CD4-positive, alpha-beta T cell (primary cell): ENCODE measurements at regions not wholly inside any gene's neighbourhood (a gene's known extent, or its start where the extent isn't known, plus 50 kb on each side); places are given as distances from the start of the nearest gene placed in this dataset.

Experiments used
- ATAC-seq: fragments of 200-7000 bp; cut with Tn5 transposase; one replicate; pipeline ENCODE4 v1.10.0; 2022; ENCODE audit warnings: mild to moderate bottlenecking; ENCODE audit not compliant: poor library complexity
- CTCF ChIA-PET: fragments of 350-600 bp; sonication (Branson Sonifier 250); formaldehyde crosslinking; loops from one replicate; lab custom pipeline; 2021; ENCODE audit warnings: antibody characterized with exemption, inconsistent platforms; lab: Charles Lee
- POLR2A ChIA-PET: fragments of 350-600 bp; sonication (Branson Sonifier 250); formaldehyde crosslinking; loops from one replicate; lab custom pipeline; 2021; ENCODE audit warnings: antibody characterized with exemption, inconsistent platforms; lab: Charles Lee
- DNase-seq, 14 experiments: peaks; one replicate each; pipeline ENCODE4 v3.0.0-alpha.2; 2013 to 2020; ENCODE audit warnings: mixed read lengths in 2 of 14
- H3K27ac ChIP-seq, 2 donors: one replicate each; pipeline versions ENCODE4 v1.5.1 to v1.7.0; 2013; ENCODE audit warnings: low read length in 2 of 2, low read depth in 1 of 2, mild to moderate bottlenecking in 1 of 2
- H3K27me3 ChIP-seq, 2 experiments: 1 replicate in 1 of 2; 2 replicates in 1 of 2; pipeline versions ENCODE4 v1.6.1 to v1.7.0; 2013; ENCODE audit warnings: low read length in 2 of 2, control low read depth in 1 of 2, mild to moderate bottlenecking in 1 of 2, moderate library complexity in 1 of 2; ENCODE audit not compliant: insufficient read depth in 2 of 2, control insufficient read depth in 1 of 2
- H3K36me3 ChIP-seq: one replicate; pipeline ENCODE4 v1.6.1; 2013; ENCODE audit warnings: low read length, control low read depth; ENCODE audit not compliant: insufficient read depth
- H3K4me1 ChIP-seq: one replicate; pipeline ENCODE4 v1.6.1; 2013; ENCODE audit warnings: low read length, control low read depth; ENCODE audit not compliant: insufficient read depth
- H3K4me3 ChIP-seq: one replicate; pipeline ENCODE4 v1.5.1; 2013; ENCODE audit warnings: mild to moderate bottlenecking, low read length, moderate library complexity
- H3K9me3 ChIP-seq, 2 experiments: 1 replicate in 1 of 2; 2 replicates in 1 of 2; pipeline versions ENCODE4 v1.6.1 to v1.7.0; 2013; ENCODE audit warnings: low read length in 2 of 2, mild to moderate bottlenecking in 2 of 2, control low read depth in 1 of 2, moderate library complexity in 1 of 2; ENCODE audit not compliant: control insufficient read depth in 1 of 2, insufficient read depth in 1 of 2
- H3K27ac Mint-ChIP-seq: one replicate; pipeline ENCODE4 v1.8.0; 2020; ENCODE audit warnings: mixed read lengths
- H3K27me3 Mint-ChIP-seq: one replicate; pipeline ENCODE4 v1.8.0; 2021; ENCODE audit warnings: mixed read lengths
- H3K36me3 Mint-ChIP-seq: one replicate; pipeline ENCODE4 v1.8.0; 2021; ENCODE audit warnings: low read depth, mixed read lengths
- H3K4me1 Mint-ChIP-seq: one replicate; pipeline ENCODE4 v1.8.0; 2021; ENCODE audit warnings: low read depth, mixed read lengths
- H3K4me3 Mint-ChIP-seq: one replicate; pipeline ENCODE4 v1.8.0; 2020; ENCODE audit warnings: mild to moderate bottlenecking, mixed read lengths
- H3K9me3 Mint-ChIP-seq: one replicate; pipeline ENCODE4 v1.8.0; 2020; ENCODE audit warnings: mixed read lengths
- intact Hi-C, 2 experiments: fragments of 100-400 bp; cut with DNase I in 1 of 2; cut with micrococcal nuclease in 1 of 2; formaldehyde crosslinking; loops; one replicate each; pipeline versions ENCODE4 v1.15.1 to v1.9.0; 2023 to 2025; cut with DNase I, micrococcal nuclease
- TF ChIP-seq, protein P1 (sequence below): fragments of 200-600 bp; IDR thresholded peaks from one replicate; pipeline ENCODE4 v1.8.0; 2022; ENCODE audit warnings: antibody characterized with exemption, mild to moderate bottlenecking

DNA sequence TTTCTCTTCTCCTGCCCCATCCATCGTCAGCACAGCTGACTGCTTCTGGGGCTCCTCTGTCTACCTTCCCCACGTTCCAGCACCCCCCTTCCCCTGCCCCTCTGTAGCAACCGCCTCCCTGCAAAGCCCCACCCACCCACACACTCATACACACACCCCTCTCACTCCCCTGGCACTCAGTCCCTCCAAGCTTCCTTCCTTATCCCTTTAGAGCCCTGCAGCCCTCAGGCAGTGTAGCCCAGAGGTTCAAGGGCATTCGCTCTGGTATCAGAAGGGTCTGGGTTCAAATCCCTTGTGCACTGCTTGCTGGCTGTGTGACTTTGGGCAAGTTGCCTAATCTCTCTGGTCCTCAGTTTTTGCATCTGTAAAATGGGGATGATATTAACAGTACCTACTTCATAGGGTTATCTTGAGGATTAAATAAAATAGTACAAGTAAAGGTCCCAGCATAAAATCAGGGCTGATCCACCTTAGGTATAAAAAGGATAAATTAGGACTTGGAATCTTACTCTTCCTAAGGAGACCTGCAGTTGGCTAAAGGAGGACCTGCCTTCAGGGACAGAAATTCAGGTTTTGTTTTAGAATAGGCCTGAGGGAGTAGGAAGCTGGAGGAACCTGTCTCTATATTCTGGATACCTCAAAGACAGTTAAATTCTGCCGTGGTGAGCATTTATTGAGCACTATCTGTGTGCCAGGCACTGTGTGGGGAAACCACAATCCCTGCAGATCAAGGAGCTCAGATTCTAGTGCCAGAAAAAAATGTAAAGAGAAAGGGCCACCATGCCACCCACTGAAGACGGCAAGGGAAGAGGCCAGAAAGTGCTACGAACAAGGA lies 94.1 kb downstream of the SNX5 start:
- H3K27me3 Mint-ChIP-seq, result peaks cover 4% of the 10 kb centered on the region
- H3K27ac Mint-ChIP-seq, result no peak overlapping the region
- no peaks in the 10 kb centered on the region for H3K9me3 Mint-ChIP-seq
- no peaks in the 10 kb centered on the region for H3K27me3 ChIP-seq
- ATAC-seq (no peak), DNase-seq (no peak)
- H3K36me3 ChIP-seq, result no peaks in the 10 kb centered on the region
- intact Hi-C loops, result no loop called here
- no peak overlapping the region for H3K4me3 Mint-ChIP-seq
- H3K36me3 Mint-ChIP-seq, result no peaks in the 10 kb centered on the region
- peaks cover 11% of the 10 kb centered on the region for H3K4me1 ChIP-seq
- no peak overlapping the region for H3K4me3 ChIP-seq
- TF ChIP-seq, protein P1, sequence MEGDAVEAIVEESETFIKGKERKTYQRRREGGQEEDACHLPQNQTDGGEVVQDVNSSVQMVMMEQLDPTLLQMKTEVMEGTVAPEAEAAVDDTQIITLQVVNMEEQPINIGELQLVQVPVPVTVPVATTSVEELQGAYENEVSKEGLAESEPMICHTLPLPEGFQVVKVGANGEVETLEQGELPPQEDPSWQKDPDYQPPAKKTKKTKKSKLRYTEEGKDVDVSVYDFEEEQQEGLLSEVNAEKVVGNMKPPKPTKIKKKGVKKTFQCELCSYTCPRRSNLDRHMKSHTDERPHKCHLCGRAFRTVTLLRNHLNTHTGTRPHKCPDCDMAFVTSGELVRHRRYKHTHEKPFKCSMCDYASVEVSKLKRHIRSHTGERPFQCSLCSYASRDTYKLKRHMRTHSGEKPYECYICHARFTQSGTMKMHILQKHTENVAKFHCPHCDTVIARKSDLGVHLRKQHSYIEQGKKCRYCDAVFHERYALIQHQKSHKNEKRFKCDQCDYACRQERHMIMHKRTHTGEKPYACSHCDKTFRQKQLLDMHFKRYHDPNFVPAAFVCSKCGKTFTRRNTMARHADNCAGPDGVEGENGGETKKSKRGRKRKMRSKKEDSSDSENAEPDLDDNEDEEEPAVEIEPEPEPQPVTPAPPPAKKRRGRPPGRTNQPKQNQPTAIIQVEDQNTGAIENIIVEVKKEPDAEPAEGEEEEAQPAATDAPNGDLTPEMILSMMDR, result no peak
- H3K4me1 Mint-ChIP-seq, result peaks cover 21% of the 10 kb centered on the region
- H3K9me3 ChIP-seq, result no peaks in the 10 kb centered on the region
- POLR2A ChIA-PET, result interaction anchor here (0.7 kb wide), 1 partner anchor 18 kb away, joined by 3 read pairs; no protein-coding TSS in a partner anchor
- CTCF ChIA-PET, result no interaction called here
- H3K27ac ChIP-seq, result no peak overlapping the region

DNA sequence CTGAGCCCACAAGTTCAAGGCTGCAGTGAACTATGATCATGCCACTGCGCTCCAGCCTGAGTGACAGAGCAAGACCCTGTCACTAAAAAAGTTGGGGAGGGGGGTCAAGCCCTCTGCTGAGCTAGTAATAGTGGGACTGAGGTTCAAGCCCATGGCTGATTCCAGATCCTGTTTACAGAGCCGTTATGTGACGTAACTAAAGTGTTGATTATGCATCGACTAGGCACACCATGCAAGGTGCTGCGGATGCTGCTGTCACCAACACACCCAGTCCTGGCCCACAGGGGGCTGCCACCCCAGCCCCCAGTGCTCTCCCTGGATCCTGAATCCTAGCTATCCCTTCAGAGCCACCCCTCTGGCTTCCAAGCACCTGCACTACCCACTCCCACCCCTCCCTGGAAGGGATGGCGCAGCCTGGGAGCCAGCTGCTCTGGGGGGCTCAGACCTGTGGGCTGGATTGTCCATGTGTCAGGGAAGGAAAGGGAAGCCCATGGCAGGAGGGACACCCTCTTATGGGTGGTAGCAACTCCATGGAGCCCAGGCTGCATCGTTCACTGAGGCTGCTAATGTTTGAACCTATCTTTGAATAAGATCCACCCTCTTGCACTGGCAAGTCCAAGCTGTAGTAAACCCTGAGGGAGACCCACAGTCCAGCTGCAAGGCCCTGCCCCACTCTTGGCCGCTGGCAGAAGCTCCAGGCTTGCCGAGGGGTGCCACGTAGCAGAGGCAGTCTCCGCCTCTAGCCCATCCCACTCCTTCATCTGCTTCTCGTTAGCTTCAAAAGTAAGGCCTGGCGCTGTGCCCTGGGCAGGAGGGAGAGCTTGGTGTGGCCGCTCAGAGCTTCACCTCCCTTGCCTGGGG lies 95.0 kb downstream of the SNX5 start:
- TF ChIP-seq, protein P1, result no peak
- Histone ChIP-seq H3K9me3 (no peaks in the 10 kb centered on the region), H3K27ac (no peak overlapping the region), H3K4me1 (peaks cover 5% of the 10 kb centered on the region), H3K27me3 (peaks cover 0 to 6% of the 10 kb centered on the region in 2 experiments), H3K36me3 (no peaks in the 10 kb centered on the region), H3K4me3 (no peak overlapping the region)
- no peak overlapping the region for H3K27ac Mint-ChIP-seq
- CTCF ChIA-PET, result no interaction called here
- no peaks in the 10 kb centered on the region for H3K9me3 Mint-ChIP-seq
- H3K27me3 Mint-ChIP-seq, result peaks cover 8% of the 10 kb centered on the region
- intact Hi-C loops, result no loop called here
- ATAC-seq, result no peak
- H3K36me3 Mint-ChIP-seq, result no peaks in the 10 kb centered on the region
- H3K4me3 Mint-ChIP-seq, result no peak overlapping the region
- DNase-seq, result no peak
- POLR2A ChIA-PET, result interaction anchor here (0.7 kb wide), 1 partner anchor 17 kb away, joined by 3 read pairs; no protein-coding TSS in a partner anchor
- peaks cover 16% of the 10 kb centered on the region for H3K4me1 Mint-ChIP-seq

DNA sequence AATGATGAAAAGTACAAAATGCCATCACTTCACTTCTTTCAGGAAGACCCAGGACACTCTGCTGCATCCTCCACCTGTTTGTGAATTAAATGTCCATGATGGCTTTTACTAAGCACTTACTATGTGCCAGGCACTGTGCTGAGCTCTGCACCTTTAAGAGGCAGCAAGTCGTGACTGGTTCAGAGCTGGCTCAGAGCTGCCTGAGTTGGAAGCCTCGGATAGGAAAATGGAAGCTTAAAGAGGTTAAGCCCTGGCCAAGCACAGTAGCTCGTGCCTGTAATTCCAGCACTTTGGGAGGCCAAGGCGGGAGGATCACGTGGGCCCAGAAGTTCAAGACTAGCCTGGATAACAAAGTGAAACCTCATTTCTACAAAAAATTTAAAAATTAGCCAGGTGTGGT lies 95.6 kb downstream of the SNX5 start:
- Mint-ChIP-seq H3K27me3 (peaks cover 8% of the 10 kb centered on the region), H3K27ac (no peak overlapping the region), H3K9me3 (no peaks in the 10 kb centered on the region), H3K4me3 (no peak overlapping the region), H3K36me3 (no peaks in the 10 kb centered on the region), H3K4me1 (peaks cover 14% of the 10 kb centered on the region)
- Histone ChIP-seq H3K27me3 (peaks cover 0 to 8% of the 10 kb centered on the region in 2 experiments), H3K36me3 (no peaks in the 10 kb centered on the region), H3K4me1 (peaks cover 5% of the 10 kb centered on the region), H3K4me3 (no peak overlapping the region), H3K9me3 (no peaks in the 10 kb centered on the region), H3K27ac (no peak overlapping the region)
- ATAC-seq (no peak), DNase-seq (no peak)
- ChIA-PET POLR2A (no interaction called here), CTCF (no interaction called here)
- TF ChIP-seq, protein P1, result no peak
- intact Hi-C loops, result no loop called here
